ENCODE measurements at regions not wholly inside any gene's neighbourhood (a gene's known extent, or its start where the extent isn't known, plus 50 kb on each side); places are given as distances from the start of the nearest gene placed in this dataset.
"Not testable (repeated sequence)": the region's sequence is repeated elsewhere in the genome, so short reads cannot be mapped to it uniquely, and the experiment has no call there.

DNA sequence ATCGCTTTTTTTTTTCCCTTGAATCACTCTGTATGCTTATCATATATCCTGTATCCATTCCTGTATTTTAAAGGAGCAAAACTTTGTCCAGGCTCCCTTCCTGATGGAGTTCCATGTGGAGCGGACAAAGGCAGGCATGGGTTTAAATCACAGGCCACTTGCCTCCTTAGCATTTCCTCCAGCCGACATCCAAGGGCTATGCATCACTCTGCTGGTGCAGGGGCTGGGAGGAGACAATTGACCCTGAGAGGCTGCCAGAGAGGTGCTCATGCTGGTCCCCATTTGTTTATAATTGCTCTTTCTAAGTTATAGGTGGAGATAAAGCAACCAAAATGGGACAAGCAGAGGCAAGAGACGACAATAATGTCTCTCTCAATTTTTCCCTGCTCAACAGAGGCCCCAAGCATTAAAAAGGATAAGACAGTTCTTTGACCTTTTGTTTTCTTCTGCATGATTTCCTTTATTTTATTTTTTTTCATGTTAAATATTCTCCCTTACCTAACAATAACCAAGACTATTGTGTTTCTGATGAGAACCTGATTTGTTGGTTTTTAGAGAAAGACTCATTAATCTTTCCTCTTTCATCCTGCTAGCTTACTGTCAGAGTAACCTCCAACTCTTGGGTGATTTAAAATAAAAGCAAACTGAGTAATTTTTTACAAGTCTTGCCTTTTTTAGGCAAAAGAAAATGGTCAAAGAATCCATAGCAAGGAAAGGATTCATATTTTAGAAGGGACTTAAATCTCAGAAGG lies 353.7 kb downstream of the ADGRL2 start:
- DNase-seq: no peak

DNA sequence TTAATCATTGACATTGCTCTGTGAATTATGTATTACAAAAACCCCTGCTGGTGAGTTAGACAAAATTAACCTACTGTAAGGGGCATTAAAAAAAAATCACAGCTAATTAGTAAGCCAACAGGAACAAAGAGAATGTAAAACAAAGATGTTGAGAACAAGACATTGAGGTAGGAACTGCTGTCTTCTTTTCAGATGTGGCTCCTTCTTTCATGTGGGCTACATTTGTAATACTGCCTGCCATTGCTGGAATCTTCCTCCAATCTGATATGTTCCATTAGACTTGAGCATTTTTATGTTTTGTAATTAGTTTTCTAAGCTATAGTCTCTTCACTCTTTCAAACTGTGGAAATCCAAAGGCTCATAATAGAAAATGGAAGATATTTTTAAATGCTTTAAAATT lies 353.0 kb downstream of the ADGRL2 start:
- no peak for DNase-seq

DNA sequence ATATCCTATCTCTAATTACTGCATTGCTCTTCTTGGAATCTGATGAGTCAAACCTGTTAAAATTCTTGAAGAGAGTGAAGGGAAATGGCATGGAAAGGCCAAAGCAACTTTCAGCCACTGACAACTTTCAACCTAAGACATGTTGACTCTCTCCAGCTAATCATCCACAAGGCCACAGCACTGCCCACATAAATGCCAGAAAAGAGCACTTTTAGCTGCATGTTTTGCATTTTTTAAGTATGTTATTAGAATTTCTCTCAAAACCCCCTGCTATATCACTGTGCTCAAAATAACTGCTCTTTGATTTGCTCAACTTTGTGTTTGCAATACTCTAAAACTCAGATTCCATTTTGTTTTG lies 352.5 kb downstream of the ADGRL2 start:
- no peak for DNase-seq

DNA sequence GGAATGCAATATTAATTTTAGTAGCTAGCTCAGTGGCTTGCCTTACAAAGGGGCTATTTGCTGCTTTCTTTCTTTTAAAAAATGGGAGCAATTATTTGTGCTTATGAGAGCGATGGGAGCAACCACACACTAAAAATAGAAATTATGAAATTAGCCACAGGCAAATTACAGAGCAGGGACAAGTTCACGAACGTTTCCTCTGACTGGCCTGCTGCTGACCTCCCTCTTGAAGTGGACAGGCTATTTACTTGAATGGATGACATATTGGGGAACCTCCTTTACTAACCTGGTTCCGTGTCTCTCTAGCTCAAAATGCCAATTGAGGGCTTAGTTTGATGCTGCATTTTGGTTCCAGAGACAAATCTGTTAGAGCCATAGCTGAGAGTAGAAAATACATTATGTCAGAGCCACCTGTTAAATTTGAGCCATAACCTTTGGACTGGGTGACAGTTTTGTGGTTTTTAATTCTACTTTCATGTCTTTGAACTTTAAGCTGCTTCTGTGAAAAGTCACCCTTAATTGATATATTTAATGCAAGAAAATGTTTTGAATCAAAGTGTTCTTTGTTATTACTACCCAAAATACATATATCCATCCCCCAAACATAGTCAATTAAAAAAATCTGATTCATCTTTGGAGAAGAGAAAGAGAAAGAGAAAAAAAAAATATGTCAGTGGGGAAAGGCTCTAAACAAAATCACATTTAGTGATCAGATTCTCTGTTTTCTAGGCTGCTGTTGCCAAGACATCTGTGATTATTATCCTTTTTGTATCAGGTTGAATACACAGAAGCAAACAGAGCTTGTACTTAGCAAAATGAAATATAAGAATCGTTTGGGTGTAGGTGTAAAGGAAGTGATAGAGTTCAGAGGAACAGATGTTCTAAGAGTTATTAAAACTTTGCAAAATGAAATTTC lies 351.9 kb downstream of the ADGRL2 start:
- DNase-seq: no peak

DNA sequence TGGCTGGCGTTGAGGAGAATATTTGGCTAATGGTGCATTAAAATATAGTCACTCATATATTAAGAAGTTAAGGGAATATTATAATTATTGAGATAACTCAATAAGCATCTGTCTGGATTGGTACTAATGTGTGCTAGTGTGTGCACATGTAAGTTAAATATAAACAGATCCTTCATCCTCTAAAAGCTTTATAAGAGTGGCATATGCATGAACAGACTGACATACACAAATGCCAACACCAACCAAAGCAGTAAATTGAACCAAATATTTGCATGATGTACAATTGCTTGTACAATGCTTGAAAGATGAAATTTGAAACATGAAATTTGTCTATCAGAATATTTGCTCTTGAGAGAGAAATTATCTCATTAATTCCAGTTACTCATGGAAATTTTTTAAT lies 344.9 kb downstream of the ADGRL2 start:
- no peak for DNase-seq

DNA sequence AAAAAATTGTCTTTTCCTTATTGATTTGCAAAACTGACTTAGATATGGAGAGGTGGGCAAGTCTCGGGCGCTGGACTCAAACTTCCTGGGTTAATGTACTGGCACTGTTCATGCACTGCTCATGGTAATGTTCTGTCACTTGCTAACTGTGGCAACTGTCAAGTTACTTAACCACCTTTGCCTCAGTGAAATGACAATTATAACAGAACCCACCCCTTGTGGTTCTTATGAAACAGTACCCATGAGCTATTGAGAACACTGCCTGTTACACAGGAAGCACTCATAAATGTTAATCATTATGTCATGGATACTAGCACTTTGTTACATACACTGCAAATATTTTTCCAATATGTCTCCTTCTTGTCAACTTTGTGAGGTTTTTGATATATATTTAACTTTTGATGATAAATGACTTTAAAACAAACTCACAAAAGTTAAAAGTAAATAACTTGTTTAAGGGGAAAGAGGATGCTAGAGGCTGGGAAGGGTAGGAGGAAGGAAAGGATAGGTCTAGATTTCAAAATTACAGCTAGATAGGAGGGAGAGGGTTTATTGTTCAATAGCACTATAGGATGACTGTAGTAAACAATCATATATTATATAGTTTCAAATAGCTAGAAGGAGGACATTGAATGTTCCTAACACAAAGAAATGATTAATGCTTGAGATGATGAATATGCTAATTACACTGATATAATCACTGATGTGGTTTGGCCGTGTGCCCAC lies 342.5 kb downstream of the ADGRL2 start:
- DNase-seq: no peak

GRCh38 chr1:82141390-82141789 lies 340.7 kb downstream of the ADGRL2 start:
- no peak for DNase-seq

- no peak for DNase-seq
Measured at GRCh38 chr1:82139751-82140468, 339.2 kb downstream of the ADGRL2 start.

DNA sequence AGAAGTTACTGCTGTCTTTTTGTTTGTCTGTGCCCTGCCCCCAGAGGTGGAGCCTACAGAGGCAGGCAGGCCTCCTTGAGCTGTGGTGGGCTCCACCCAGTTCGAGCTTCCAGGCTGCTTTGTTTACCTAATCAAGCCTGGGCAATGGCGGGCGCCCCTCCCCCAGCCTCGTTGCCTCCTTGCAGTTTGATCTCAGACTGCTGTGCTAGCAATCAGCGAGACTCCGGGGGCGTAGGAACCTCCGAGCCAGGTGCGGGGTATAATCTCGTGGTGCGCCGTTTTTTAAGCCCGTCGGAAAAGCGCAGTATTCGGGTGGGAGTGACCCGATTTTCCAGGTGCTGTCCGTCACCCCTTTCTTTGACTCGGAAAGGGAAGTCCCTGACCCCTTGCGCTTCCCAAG lies 335.6 kb downstream of the ADGRL2 start:
- not testable (repeated sequence) for DNase-seq

DNA sequence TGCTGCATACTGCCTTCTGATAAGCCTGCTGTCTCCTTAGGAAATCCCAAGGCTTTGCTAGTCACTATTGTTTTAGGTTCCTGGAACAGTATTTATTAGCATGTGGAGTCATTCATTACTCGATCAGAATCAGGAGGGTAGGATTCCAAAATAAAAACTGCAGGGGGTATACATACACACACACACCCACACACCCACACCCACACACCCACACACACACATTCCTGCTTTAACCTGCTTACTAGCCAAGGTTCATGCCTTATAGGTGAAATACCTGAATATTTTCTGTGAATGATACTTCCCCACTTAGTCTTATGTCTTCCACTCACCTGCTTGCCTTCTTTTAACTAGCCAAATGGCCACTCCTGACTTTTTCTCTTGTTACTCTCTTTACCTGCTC lies 325.1 kb downstream of the ADGRL2 start:
- no peak for DNase-seq

DNA sequence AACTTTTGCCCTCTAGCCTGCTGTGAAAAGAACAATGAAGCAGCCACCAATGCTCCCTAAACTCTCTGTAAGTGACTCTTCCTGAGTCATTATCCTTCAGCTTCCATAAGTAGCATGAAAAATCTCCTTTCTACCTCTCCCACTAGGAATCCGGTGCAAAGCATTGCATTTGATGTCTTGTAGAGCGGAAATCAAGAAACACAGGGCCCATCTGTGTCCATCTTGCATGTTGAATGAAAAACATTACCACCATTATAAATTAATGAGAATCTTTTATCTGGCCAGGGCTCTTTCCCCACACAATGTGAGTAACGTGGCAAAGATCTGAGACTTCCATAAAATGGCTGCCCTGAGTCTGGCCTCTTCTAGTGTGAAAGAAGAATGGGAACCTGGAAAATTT lies 324.4 kb downstream of the ADGRL2 start:
- no peak for DNase-seq

DNA sequence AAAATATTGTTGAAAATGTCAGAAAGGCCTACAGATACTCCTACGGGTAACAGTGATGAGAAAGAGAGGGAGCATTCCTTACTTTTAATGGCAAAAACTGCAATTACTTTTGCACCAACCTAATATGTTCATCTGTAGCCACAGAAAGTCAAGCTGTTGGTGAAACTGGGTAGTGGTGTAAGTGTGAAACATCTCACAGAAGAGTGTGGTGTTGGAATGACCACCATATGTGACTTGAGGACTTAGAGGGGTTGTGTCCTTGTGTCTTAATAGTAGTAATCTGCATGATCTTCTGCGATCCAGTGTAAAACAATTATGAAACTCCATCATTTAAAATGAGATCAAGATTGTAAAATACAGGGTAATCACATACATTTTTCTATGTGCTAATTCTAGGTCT lies 320.7 kb downstream of the ADGRL2 start:
- no peak for DNase-seq

DNA sequence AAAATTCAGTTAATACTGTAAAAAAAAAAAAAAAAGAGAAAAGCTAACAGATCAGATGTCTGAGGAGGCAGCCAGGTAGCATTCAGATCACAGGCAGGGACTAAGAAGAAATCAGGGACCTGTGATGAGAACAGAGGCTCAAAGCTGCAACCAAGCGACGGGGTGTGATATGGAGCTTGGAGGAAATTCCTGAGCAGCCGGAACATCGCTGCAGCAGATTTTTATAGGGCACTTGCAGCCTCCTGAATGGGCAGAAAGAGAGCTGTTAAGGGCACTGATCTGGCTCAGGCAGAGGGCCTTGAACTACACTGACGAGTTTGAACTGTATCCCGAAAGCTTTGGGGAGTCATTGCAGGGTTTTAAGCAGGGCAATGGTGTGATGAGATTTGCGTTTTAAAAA lies 315.4 kb downstream of the ADGRL2 start:
- DNase-seq: no peak

DNA sequence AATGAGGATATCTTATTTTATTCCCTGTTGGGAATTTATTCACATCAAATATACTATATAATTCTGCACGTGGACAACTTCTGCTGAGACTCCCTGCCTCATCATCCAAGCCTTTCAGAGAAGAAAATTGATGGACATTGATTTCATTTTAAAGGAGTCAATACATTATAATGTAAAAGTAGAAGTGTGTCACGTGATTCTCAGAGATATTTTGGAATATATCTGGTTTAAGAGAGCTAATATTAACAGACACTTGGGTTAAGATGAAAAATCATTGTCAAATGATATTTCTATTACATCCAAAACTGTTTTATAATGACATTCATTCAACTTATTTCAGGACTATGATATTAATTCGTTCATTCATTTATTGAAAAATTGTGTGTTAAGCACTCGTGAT lies 314.2 kb downstream of the ADGRL2 start:
- no peak for DNase-seq

DNA sequence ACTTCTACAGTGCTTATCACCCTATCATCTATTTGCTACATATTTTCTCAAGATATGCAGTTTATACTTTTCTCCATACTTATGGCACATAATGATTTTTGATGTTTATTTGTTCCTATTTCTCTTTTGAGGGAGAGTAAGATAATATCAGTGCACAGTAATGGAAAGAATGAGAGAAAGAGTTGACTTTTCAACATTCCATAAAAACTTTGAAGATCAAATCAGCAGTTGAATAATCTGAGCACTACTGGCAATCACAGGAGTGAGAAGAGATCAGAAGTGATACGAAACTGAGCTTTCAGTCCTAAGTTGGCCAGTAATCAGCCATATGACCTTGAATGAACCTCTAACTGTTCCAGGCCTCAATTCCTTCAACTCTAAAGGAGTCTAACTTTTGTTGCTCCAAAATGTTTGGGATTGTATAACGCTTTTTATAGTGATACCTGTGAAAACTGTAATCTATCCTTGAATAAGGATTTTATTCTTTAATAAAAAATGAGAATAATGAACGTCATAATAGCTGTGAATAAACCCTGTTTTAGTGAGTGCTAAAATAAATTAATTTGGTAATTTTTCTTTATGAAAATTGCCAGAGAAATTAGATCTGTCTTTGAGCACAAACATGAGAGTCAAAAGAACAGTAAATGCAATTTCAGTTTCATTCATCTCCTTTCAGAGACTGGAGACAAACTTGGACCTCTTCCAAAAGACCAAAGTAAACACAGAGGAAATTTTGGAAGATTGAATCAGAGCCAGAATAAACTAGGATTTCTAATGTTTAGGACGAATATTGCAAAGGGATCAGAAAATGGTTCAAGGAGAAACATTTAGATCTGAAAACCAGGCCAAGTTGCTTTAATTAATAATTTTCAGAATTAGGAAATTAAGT lies 309.9 kb downstream of the ADGRL2 start:
- DNase-seq: no peak

DNA sequence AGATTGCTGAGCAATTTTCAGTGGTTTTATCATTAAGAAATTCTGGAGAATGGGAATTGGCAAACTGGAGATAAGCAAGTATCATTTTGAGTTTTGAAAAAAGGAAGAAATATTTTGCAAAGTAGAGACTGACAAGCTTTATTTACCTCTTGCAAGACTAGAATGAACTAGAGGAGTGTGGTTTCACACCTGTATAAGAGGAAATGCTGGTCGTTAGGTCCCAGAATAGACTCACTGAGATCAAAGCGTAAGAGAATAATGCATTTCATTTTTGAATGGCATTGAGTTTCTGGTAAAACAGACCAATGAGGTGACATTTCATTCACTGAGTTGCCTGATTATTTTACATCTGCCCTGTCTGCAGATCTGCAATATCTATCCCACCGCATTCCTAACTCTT lies 308.1 kb downstream of the ADGRL2 start:
- DNase-seq: no peak

DNA sequence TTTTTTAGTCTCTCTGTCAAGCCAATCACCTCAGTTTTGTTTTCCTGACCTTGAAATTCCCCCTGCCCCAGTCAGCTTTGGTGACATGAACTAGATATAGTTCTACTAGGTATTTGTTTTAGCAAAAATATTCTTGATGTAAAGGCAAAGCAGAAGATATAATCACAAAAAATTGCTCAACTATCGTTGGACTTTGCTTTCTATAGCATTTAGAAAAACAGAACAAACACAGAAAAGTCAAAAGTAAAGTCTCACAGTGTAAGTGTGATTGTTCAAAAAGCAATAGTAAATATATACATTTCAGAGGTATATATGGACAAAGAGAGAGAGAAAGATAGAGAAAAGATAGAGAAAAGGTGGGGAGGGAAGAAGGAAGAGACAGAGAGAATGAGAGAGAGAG lies 305.9 kb downstream of the ADGRL2 start:
- DNase-seq: no peak

- DNase-seq: no peak
Measured at GRCh38 chr1:82099170-82099569, 298.4 kb downstream of the ADGRL2 start.

GRCh38 chr1:82094136-82094535 lies 293.4 kb downstream of the ADGRL2 start:
- DNase-seq: no peak

DNA sequence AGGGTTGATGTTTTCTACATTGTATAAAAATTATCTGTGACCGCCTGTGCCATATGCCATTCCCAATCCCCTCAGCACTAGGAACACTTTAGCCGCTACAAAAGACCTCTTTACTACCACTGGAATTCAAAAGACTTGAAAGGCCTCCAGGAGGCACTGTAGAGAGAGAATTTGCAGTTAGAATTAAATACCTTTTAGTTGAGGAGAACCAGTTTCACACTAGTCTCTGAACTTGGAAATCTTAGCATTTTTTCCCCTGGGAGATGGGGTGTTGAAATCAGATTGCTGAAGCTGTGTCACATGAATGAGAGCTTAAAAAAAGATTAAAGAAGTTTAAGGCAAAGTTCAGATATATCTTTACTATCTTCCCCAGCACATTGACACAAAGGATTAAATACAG lies 291.0 kb downstream of the ADGRL2 start:
- no peak for DNase-seq

DNA sequence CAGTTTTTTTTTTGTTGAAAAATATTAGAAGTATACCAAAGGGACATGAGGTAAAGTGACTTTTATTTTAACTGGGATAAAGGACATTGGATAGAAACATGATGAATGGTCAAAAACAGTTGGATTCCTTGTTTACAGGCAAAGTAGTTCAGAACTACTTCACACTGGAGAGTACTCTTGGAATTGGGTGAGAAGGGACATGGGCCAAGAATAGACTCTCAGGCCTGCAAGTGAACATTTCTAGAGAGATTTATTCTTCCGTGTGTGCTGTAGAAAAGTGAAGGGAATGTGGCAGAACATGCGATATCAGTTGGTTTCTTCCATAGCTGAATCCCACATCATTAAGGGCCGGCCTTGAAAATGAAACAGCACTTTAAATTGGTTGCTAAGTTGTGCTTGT lies 290.5 kb downstream of the ADGRL2 start:
- no peak for DNase-seq

- no peak for DNase-seq
Measured at GRCh38 chr1:82090104-82090503, 289.4 kb downstream of the ADGRL2 start.

Measured in bone marrow (tissue), 2 donors.